ENCODE measurements at regions not wholly inside any gene's neighbourhood (a gene's known extent, or its start where the extent isn't known, plus 50 kb on each side); places are given as distances from the start of the nearest gene placed in this dataset.
"Not testable (repeated sequence)": the region's sequence is repeated elsewhere in the genome, so short reads cannot be mapped to it uniquely, and the experiment has no call there.

DNA sequence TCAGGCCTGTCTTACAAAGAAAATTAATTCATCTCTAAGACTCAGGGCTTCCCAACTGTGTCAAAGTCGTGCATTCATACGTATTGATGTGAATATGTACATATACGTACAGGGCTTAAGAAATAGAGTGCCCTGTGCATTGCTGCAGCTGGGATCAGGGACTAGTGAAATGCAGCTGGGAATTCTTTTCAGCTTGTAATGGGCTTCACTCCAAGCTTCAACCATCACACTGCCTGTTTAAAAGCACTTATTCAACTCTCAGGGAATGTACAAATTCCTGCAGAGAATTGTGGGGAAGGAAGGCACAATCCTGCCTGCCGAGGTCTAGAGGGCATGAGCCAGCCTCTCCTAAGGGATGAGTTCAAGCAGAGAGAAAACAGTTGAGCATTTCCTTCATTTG is 59.6 kb upstream of the MAN2A1 start:
- Mint-ChIP-seq H3K9me3 (peaks cover 0 to 3% of the 10 kb centered on the region in 2 donors), H3K36me3 (no peaks in the 10 kb centered on the region), H3K27ac (no peak overlapping the region), H3K4me1 (no peaks in the 10 kb centered on the region), H3K4me3 (no peak overlapping the region), H3K27me3 (peaks cover 16 to 40% of the 10 kb centered on the region in 2 donors)
- DNase-seq (no peak), ATAC-seq (replicated peaks) (no peak)

GRCh38 chr5:109628591-109628990 is 61.1 kb upstream of the MAN2A1 start:
- Mint-ChIP-seq H3K27me3 (peaks cover 18 to 41% of the 10 kb centered on the region in 2 donors), H3K4me1 (no peaks in the 10 kb centered on the region), H3K9me3 (no peaks in the 10 kb centered on the region), H3K27ac (no peak overlapping the region), H3K4me3 (no peak overlapping the region), H3K36me3 (peaks cover 0 to 2% of the 10 kb centered on the region in 2 donors)
- no peak for DNase-seq
- no peak for ATAC-seq (replicated peaks)

DNA sequence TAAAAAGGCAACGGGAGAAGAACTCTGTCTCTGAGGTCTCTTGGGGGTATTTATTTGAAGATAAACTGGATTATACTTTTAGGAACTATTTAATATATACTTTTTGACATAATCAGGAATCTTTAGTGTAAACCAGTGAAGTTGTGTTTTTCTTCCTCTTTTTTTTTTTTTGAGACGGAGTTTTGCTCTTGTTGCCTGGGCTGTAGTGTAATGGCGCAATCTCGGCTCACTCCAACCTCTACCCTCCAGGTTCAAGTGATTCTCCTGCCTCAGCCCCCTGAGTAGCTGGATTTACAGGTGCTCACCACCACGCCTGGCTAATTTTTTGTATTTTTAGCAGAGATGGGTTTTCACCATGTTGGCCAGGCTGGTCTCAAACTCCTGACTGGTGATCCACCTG is 68.5 kb upstream of the MAN2A1 start:
- H3K9me3 Mint-ChIP-seq; ATAC-seq (replicated peaks); H3K4me1 Mint-ChIP-seq; DNase-seq; H3K36me3 Mint-ChIP-seq; H3K27ac Mint-ChIP-seq; H3K4me3 Mint-ChIP-seq: not testable (repeated sequence)
- H3K27me3 Mint-ChIP-seq: peaks cover 5 to 19% of the 10 kb centered on the region in 2 donors

- Mint-ChIP-seq H3K27ac (no peak overlapping the region), H3K27me3 (peaks cover 5 to 13% of the 10 kb centered on the region in 2 donors), H3K4me1 (no peaks in the 10 kb centered on the region), H3K36me3 (peaks cover 0 to 2% of the 10 kb centered on the region in 2 donors), H3K4me3 (no peak overlapping the region), H3K9me3 (no peaks in the 10 kb centered on the region)
- DNase-seq (no peak), ATAC-seq (replicated peaks) (no peak)
Observed at GRCh38 chr5:109620651-109621050, 69.1 kb upstream of the MAN2A1 start.

DNA sequence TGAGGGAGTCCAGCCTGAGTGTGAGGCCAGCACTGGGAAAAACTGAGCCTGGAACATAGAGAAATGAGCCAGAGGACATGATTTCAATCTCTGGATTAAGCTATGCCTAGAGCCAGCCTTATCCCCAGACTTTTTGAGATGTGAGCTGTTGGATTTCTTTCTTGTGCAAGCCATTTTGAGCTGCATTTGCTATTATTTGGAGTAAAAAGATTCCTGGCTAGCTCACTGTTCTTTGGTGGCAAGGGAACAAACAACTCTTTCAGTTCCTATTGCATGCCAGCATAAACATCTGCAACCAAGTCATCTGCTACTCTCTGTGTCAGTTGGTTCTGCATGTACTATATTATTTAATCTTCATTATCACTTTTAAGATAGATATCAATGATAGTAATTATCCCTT is 70.1 kb upstream of the MAN2A1 start:
- peaks cover 0 to 1% of the 10 kb centered on the region in 2 donors for H3K36me3 Mint-ChIP-seq
- H3K27ac Mint-ChIP-seq: no peak overlapping the region
- no peak overlapping the region for H3K4me3 Mint-ChIP-seq
- DNase-seq (no peak), ATAC-seq (replicated peaks) (no peak)
- peaks cover 1 to 3% of the 10 kb centered on the region in 2 donors for H3K27me3 Mint-ChIP-seq
- no peaks in the 10 kb centered on the region for H3K4me1 Mint-ChIP-seq
- no peaks in the 10 kb centered on the region for H3K9me3 Mint-ChIP-seq

DNA sequence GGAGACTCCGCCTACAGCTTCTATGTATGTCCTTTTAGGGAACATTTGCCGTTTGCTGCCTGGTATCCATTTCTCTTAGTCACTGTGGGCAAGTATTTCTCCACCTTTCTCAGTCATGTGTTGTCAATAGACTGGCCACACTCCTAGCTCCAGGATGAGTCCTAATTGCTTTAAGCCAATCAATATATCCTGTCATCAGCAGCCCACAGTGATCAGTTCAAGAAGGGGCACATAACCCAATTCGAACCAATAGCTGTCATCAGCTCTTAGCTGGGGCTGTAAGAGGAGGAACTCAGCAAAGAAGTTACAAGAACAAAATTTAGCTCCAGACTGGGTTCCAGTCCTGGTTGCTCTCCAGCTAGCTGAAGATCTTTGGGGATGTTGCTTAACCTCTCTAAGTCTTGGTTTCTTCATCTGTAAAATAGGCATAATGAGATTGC is 70.7 kb upstream of the MAN2A1 start:
- Mint-ChIP-seq H3K4me1 (no peaks in the 10 kb centered on the region), H3K9me3 (no peaks in the 10 kb centered on the region), H3K27me3 (no peaks in the 10 kb centered on the region), H3K36me3 (no peaks in the 10 kb centered on the region), H3K4me3 (no peak overlapping the region), H3K27ac (no peak overlapping the region)
- ATAC-seq (replicated peaks): no peak
- no peak for DNase-seq

DNA sequence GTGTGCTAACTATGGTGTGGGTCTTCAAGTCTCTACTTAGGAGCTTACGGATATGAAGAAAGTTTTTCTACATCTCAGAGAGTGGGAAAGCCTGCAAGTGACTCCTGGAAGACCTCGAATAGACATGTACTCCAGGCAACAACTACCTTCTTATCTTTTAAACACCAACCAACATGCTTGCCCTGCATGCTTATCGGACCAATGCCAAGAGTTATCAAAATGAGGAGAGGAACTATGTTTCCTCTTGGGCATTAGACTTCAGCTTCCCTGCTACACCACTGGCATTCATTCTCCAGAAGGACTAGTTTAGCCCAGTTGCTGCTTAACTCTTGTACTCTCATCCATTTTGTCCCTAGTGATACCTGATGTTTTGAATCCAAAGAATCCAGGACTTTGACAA is 74.7 kb upstream of the MAN2A1 start:
- no peak for DNase-seq
- H3K27ac Mint-ChIP-seq: no peak overlapping the region
- H3K9me3 Mint-ChIP-seq: peaks cover 0 to 3% of the 10 kb centered on the region in 2 donors
- ATAC-seq (replicated peaks): no peak
- H3K27me3 Mint-ChIP-seq: no peaks in the 10 kb centered on the region
- H3K4me3 Mint-ChIP-seq: no peak overlapping the region
- no peaks in the 10 kb centered on the region for H3K36me3 Mint-ChIP-seq
- no peaks in the 10 kb centered on the region for H3K4me1 Mint-ChIP-seq

DNA sequence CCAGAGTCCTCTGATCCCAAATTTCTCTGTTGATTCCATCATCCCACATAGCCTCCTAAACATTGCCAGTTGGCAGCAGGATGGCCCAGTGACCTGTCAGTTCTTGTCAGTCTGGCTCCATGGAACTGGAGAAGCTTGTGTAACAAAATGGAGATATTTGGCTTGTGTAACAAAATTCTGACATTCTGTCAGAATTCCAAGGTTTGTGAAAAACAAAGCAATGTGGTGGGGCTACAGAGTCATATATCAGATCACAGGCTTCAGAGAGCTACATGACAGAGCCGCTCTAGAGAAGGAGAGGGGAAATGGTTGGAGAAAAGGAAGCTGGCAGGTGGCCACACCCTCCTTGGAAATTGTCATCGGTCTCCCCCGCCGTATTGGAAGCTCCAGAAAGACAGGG is 75.4 kb upstream of the MAN2A1 start:
- no peak overlapping the region for H3K4me3 Mint-ChIP-seq
- H3K27me3 Mint-ChIP-seq: no peaks in the 10 kb centered on the region
- ATAC-seq (replicated peaks): no peak
- H3K27ac Mint-ChIP-seq: no peak overlapping the region
- H3K36me3 Mint-ChIP-seq: no peaks in the 10 kb centered on the region
- H3K4me1 Mint-ChIP-seq: no peaks in the 10 kb centered on the region
- no peak for DNase-seq
- peaks cover 0 to 3% of the 10 kb centered on the region in 2 donors for H3K9me3 Mint-ChIP-seq

- no peak for ATAC-seq (replicated peaks)
- H3K27ac Mint-ChIP-seq: no peak overlapping the region
- no peaks in the 10 kb centered on the region for H3K27me3 Mint-ChIP-seq
- no peaks in the 10 kb centered on the region for H3K4me1 Mint-ChIP-seq
- no peak for DNase-seq
- no peaks in the 10 kb centered on the region for H3K36me3 Mint-ChIP-seq
- peaks cover 2 to 3% of the 10 kb centered on the region in 2 donors for H3K9me3 Mint-ChIP-seq
- no peak overlapping the region for H3K4me3 Mint-ChIP-seq
Observed at GRCh38 chr5:109612278-109612905, 77.3 kb upstream of the MAN2A1 start.

DNA sequence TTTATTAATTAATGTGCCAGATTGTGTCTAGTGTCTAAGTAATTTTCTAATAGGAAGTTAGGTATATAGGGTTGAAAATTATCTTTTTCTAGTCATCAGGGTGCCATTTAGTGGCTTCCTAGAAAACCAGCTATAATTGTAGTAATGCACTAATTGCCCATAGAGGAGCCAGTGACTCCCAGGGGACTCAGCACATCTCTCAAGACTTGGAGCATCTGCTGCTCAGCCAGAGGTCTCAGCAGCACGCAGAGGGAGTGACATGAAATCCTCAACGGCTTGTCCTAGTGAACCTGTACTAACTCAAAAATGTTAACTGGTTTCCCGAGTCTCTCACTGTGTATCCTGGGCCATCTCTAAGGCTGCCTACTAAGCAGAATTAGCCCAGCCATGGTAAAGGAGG is 78.2 kb upstream of the MAN2A1 start:
- Mint-ChIP-seq H3K27me3 (no peaks in the 10 kb centered on the region), H3K4me3 (no peak overlapping the region), H3K4me1 (no peaks in the 10 kb centered on the region), H3K9me3 (peaks cover 2 to 3% of the 10 kb centered on the region in 2 donors), H3K27ac (no peak overlapping the region), H3K36me3 (no peaks in the 10 kb centered on the region)
- ATAC-seq (replicated peaks) (no peak), DNase-seq (no peak)

GRCh38 chr5:109611061-109611460 is 78.7 kb upstream of the MAN2A1 start:
- DNase-seq: no peak
- Mint-ChIP-seq H3K27me3 (peaks cover 0 to under 1% of the 10 kb centered on the region in 2 donors), H3K4me1 (no peaks in the 10 kb centered on the region)

GRCh38 chr5:109610581-109610980 is 79.1 kb upstream of the MAN2A1 start:
- DNase-seq (no peak), ATAC-seq (replicated peaks) (no peak)
- Mint-ChIP-seq H3K27me3 (peaks cover 0 to 6% of the 10 kb centered on the region in 2 donors), H3K9me3 (peaks cover 2 to 3% of the 10 kb centered on the region in 2 donors), H3K36me3 (no peaks in the 10 kb centered on the region), H3K4me3 (no peak overlapping the region), H3K27ac (no peak overlapping the region), H3K4me1 (no peaks in the 10 kb centered on the region)

More at GRCh38 chr5:109611061-109611460, 78.7 kb upstream of the MAN2A1 start:
- Mint-ChIP-seq H3K27ac (no peak overlapping the region), H3K36me3 (no peaks in the 10 kb centered on the region), H3K4me3 (no peak overlapping the region), H3K9me3 (peaks cover 2 to 3% of the 10 kb centered on the region in 2 donors)
- ATAC-seq (replicated peaks): no peak

DNA sequence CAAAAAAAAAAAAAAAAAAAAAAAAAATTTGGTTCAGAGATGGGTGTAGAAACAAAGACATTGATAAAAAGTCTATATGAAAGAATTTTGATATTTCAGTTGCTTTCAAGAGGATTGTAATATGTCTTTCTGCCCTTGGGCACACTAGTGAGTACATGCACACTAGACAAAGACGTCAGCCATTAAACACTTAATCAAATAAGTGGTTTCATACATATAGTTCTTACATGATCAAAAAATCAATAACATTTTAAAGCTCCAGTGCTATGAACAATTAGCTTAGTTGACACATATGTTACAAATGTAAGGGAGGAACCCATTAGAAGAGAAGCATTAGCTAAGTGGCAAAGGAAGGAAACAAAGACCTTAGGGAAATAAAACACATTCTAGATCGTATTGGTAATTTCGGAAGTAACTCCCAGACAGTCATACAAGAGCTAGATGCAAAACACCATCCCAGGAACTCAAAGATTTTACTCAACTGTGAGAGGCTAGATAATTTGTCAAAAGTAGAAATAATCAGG is 84.5 kb upstream of the MAN2A1 start:
- Mint-ChIP-seq H3K36me3 (no peaks in the 10 kb centered on the region), H3K9me3 (peaks cover 0 to 2% of the 10 kb centered on the region in 2 donors), H3K27me3 (peaks cover 4 to 11% of the 10 kb centered on the region in 2 donors), H3K27ac (no peak overlapping the region), H3K4me1 (no peaks in the 10 kb centered on the region), H3K4me3 (no peak overlapping the region)
- no peak for DNase-seq
- no peak for ATAC-seq (replicated peaks)

DNA sequence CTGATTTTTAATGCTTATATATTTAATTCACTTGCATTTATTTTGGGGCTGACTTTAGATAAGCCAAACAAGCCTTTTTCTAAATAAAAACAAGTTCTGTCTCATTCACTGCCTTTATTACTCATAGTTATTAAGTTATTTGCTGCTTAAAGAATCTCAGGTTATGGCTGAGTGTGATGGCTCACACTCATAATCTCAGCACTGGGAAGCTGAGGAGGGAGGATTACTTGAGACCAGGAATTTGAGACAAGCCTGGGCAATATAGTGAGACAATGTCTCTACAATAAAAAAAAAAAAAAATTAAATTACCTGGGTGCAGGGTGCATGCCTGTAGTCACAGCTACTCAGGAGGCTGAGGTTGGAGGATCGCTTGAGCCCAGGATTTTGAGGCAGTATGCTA is 85.0 kb upstream of the MAN2A1 start:
- Mint-ChIP-seq H3K4me1 (no peaks in the 10 kb centered on the region), H3K27me3 (peaks cover 4 to 11% of the 10 kb centered on the region in 2 donors), H3K9me3 (peaks cover 0 to 2% of the 10 kb centered on the region in 2 donors), H3K27ac (no peak overlapping the region), H3K36me3 (no peaks in the 10 kb centered on the region), H3K4me3 (no peak overlapping the region)
- ATAC-seq (replicated peaks) (no peak), DNase-seq (no peak)

DNA sequence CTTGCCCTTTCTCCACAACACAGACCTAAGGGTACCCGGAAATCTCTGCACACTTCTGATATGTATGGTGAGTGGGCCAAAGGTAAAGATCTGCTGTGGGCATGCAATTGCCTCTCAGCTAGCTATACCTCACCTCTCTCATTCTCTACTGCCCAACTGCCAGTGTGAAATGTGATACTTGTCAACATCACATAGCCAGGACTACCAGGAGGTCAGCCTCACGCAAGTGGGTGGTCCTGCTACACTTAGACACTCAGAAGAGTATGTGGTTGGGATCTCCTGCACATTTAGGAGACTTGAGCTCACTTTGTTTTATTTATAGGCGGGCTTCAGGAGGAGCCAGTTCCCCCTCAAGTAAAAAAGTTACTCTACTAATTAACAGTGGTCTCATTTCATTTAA is 88.0 kb upstream of the MAN2A1 start:
- H3K4me3 Mint-ChIP-seq: no peak overlapping the region
- H3K9me3 Mint-ChIP-seq: no peaks in the 10 kb centered on the region
- H3K27me3 Mint-ChIP-seq: peaks cover 4 to 11% of the 10 kb centered on the region in 2 donors
- H3K4me1 Mint-ChIP-seq: no peaks in the 10 kb centered on the region
- DNase-seq: no peak
- no peak overlapping the region for H3K27ac Mint-ChIP-seq
- no peak for ATAC-seq (replicated peaks)
- H3K36me3 Mint-ChIP-seq: no peaks in the 10 kb centered on the region
